Activated T-cell treated with anti-CD3 and anti-CD28 coated beads, Interleukin-2, amount 50 U/mL, for 4 hours (primary cell): ENCODE measurements at regions not wholly inside any gene's neighbourhood (a gene's known extent, or its start where the extent isn't known, plus 50 kb on each side); places are given as distances from the start of the nearest gene placed in this dataset.

Experiments used
- ATAC-seq, 2 donors: fragments of 200-7000 bp; cut with Tn5 transposase; one replicate each; pipeline ENCODE4 v1.10.0; 2021
- DNase-seq: peaks from one replicate; pipeline ENCODE4 v3.0.0-alpha.2; 2020
- H3K27me3 Mint-ChIP-seq: one replicate; pipeline ENCODE4 v1.8.0; 2021; ENCODE audit warnings: low read depth, mixed read lengths
- H3K36me3 Mint-ChIP-seq: one replicate; pipeline ENCODE4 v1.8.0; 2022; ENCODE audit warnings: mixed read lengths; ENCODE audit not compliant: insufficient read depth
- H3K4me1 Mint-ChIP-seq: one replicate; pipeline ENCODE4 v1.8.0; 2021; ENCODE audit warnings: low read depth, mixed read lengths
- H3K4me3 Mint-ChIP-seq: one replicate; pipeline ENCODE4 v1.8.0; 2021; ENCODE audit warnings: mild to moderate bottlenecking, moderate library complexity, mixed read lengths
- H3K9me3 Mint-ChIP-seq: one replicate; pipeline ENCODE4 v1.8.0; 2021; ENCODE audit warnings: mixed read lengths

GRCh38 chr18:37663446-37663845, 97.8 kb upstream of the CELF4 start:
- no peak for ATAC-seq
- H3K4me3 Mint-ChIP-seq, result no peak overlapping the region

GRCh38 chr18:37662546-37663339, 97.1 kb upstream of the CELF4 start:
- no peaks in the 10 kb centered on the region for H3K27me3 Mint-ChIP-seq
- H3K36me3 Mint-ChIP-seq, result no peaks in the 10 kb centered on the region
- H3K4me1 Mint-ChIP-seq, result no peaks in the 10 kb centered on the region
- ATAC-seq, result peak in 1 of 2 donors; percentile 14
- no peaks in the 10 kb centered on the region for H3K9me3 Mint-ChIP-seq
- DNase-seq, result no peak
- no peak overlapping the region for H3K4me3 Mint-ChIP-seq

More at GRCh38 chr18:37663446-37663845, 97.8 kb upstream of the CELF4 start:
- Mint-ChIP-seq H3K9me3 (no peaks in the 10 kb centered on the region), H3K36me3 (no peaks in the 10 kb centered on the region), H3K4me1 (no peaks in the 10 kb centered on the region), H3K27me3 (no peaks in the 10 kb centered on the region)
- no peak for DNase-seq

- Mint-ChIP-seq H3K4me3 (no peak overlapping the region), H3K4me1 (no peaks in the 10 kb centered on the region), H3K36me3 (no peaks in the 10 kb centered on the region), H3K9me3 (no peaks in the 10 kb centered on the region), H3K27me3 (no peaks in the 10 kb centered on the region)
- ATAC-seq (no peak), DNase-seq (no peak)
Measured at GRCh38 chr18:37662099-37662498, 96.5 kb upstream of the CELF4 start.

GRCh38 chr18:37661478-37661877, 95.9 kb upstream of the CELF4 start:
- Mint-ChIP-seq H3K4me3 (no peak overlapping the region), H3K4me1 (no peaks in the 10 kb centered on the region), H3K9me3 (no peaks in the 10 kb centered on the region), H3K27me3 (no peaks in the 10 kb centered on the region), H3K36me3 (no peaks in the 10 kb centered on the region)
- ATAC-seq (no peak), DNase-seq (no peak)

- ATAC-seq (no peak), DNase-seq (no peak)
- H3K4me1 Mint-ChIP-seq, result no peaks in the 10 kb centered on the region
- H3K36me3 Mint-ChIP-seq, result no peaks in the 10 kb centered on the region
- no peaks in the 10 kb centered on the region for H3K9me3 Mint-ChIP-seq
- H3K4me3 Mint-ChIP-seq, result no peak overlapping the region
- no peaks in the 10 kb centered on the region for H3K27me3 Mint-ChIP-seq
Measured at GRCh38 chr18:37661061-37661460, 95.5 kb upstream of the CELF4 start.

GRCh38 chr18:37660658-37661057, 95.1 kb upstream of the CELF4 start:
- no peaks in the 10 kb centered on the region for H3K36me3 Mint-ChIP-seq
- no peak for ATAC-seq
- DNase-seq, result no peak
- no peaks in the 10 kb centered on the region for H3K9me3 Mint-ChIP-seq
- no peaks in the 10 kb centered on the region for H3K27me3 Mint-ChIP-seq
- H3K4me1 Mint-ChIP-seq, result no peaks in the 10 kb centered on the region
- H3K4me3 Mint-ChIP-seq, result no peak overlapping the region

GRCh38 chr18:37659906-37660305, 94.3 kb upstream of the CELF4 start:
- ATAC-seq (no peak), DNase-seq (no peak)
- H3K4me3 Mint-ChIP-seq, result no peak overlapping the region
- H3K27me3 Mint-ChIP-seq, result no peaks in the 10 kb centered on the region
- H3K4me1 Mint-ChIP-seq, result no peaks in the 10 kb centered on the region
- H3K36me3 Mint-ChIP-seq, result no peaks in the 10 kb centered on the region
- no peaks in the 10 kb centered on the region for H3K9me3 Mint-ChIP-seq

GRCh38 chr18:37658894-37659293, 93.3 kb upstream of the CELF4 start:
- no peaks in the 10 kb centered on the region for H3K4me1 Mint-ChIP-seq
- no peaks in the 10 kb centered on the region for H3K9me3 Mint-ChIP-seq
- H3K27me3 Mint-ChIP-seq, result no peaks in the 10 kb centered on the region
- H3K4me3 Mint-ChIP-seq, result no peak overlapping the region
- DNase-seq, result no peak
- no peak for ATAC-seq
- no peaks in the 10 kb centered on the region for H3K36me3 Mint-ChIP-seq

GRCh38 chr18:37657493-37657892, 91.9 kb upstream of the CELF4 start:
- ATAC-seq (no peak), DNase-seq (no peak)
- no peaks in the 10 kb centered on the region for H3K4me1 Mint-ChIP-seq
- no peak overlapping the region for H3K4me3 Mint-ChIP-seq
- H3K36me3 Mint-ChIP-seq, result no peaks in the 10 kb centered on the region
- H3K9me3 Mint-ChIP-seq, result no peaks in the 10 kb centered on the region
- no peaks in the 10 kb centered on the region for H3K27me3 Mint-ChIP-seq

GRCh38 chr18:37654731-37655369, 89.3 kb upstream of the CELF4 start:
- no peak for ATAC-seq
- H3K9me3 Mint-ChIP-seq, result peaks cover 4% of the 10 kb centered on the region
- DNase-seq, result no peak
- no peaks in the 10 kb centered on the region for H3K4me1 Mint-ChIP-seq
- H3K27me3 Mint-ChIP-seq, result no peaks in the 10 kb centered on the region
- H3K4me3 Mint-ChIP-seq, result no peak overlapping the region
- H3K36me3 Mint-ChIP-seq, result no peaks in the 10 kb centered on the region

- no peak for ATAC-seq
- Mint-ChIP-seq H3K4me1 (no peaks in the 10 kb centered on the region), H3K36me3 (no peaks in the 10 kb centered on the region), H3K27me3 (no peaks in the 10 kb centered on the region), H3K9me3 (peaks cover 8% of the 10 kb centered on the region), H3K4me3 (no peak overlapping the region)
- no peak for DNase-seq
Measured at GRCh38 chr18:37654034-37654433, 88.4 kb upstream of the CELF4 start.

GRCh38 chr18:37653618-37654017, 88.0 kb upstream of the CELF4 start:
- no peak for ATAC-seq
- Mint-ChIP-seq H3K4me3 (no peak overlapping the region), H3K36me3 (no peaks in the 10 kb centered on the region), H3K4me1 (no peaks in the 10 kb centered on the region), H3K9me3 (peaks cover 8% of the 10 kb centered on the region), H3K27me3 (no peaks in the 10 kb centered on the region)
- no peak for DNase-seq

- Mint-ChIP-seq H3K9me3 (peaks cover 16% of the 10 kb centered on the region), H3K4me1 (no peaks in the 10 kb centered on the region), H3K36me3 (no peaks in the 10 kb centered on the region), H3K27me3 (no peaks in the 10 kb centered on the region), H3K4me3 (no peak overlapping the region)
- no peak for DNase-seq
- no peak for ATAC-seq
Measured at GRCh38 chr18:37649930-37650329, 84.3 kb upstream of the CELF4 start.

- H3K4me3 Mint-ChIP-seq, result no peak overlapping the region
- no peaks in the 10 kb centered on the region for H3K4me1 Mint-ChIP-seq
- DNase-seq (no peak), ATAC-seq (no peak)
- H3K36me3 Mint-ChIP-seq, result no peaks in the 10 kb centered on the region
- no peaks in the 10 kb centered on the region for H3K27me3 Mint-ChIP-seq
- peaks cover 18% of the 10 kb centered on the region for H3K9me3 Mint-ChIP-seq
Measured at GRCh38 chr18:37649416-37649815, 83.8 kb upstream of the CELF4 start.

GRCh38 chr18:37641573-37641972, 76.0 kb upstream of the CELF4 start:
- no peaks in the 10 kb centered on the region for H3K36me3 Mint-ChIP-seq
- DNase-seq, result no peak
- no peak overlapping the region for H3K4me3 Mint-ChIP-seq
- ATAC-seq, result no peak
- no peaks in the 10 kb centered on the region for H3K27me3 Mint-ChIP-seq
- H3K4me1 Mint-ChIP-seq, result no peaks in the 10 kb centered on the region
- H3K9me3 Mint-ChIP-seq, result peaks cover 15% of the 10 kb centered on the region
